Dendritic cell treated with granulocyte-macrophage colony-stimulating factor and Interleukin-4, amounts not matched to agents 40 ng/mL and 50 ng/mL, for 4 days (primary cell): ENCODE measurements at regions not wholly inside any gene's neighbourhood (a gene's known extent, or its start where the extent isn't known, plus 50 kb on each side); places are given as distances from the start of the nearest gene placed in this dataset.

Experiments used
- H3K27ac Mint-ChIP-seq: one replicate; pipeline ENCODE4 v1.8.0; 2022; ENCODE audit warnings: mild to moderate bottlenecking, mixed read lengths
- H3K27me3 Mint-ChIP-seq: one replicate; pipeline ENCODE4 v1.8.0; 2022; ENCODE audit warnings: mild to moderate bottlenecking, mixed read lengths
- H3K36me3 Mint-ChIP-seq: one replicate; pipeline ENCODE4 v1.8.0; 2022; ENCODE audit warnings: low read depth, mixed read lengths
- H3K4me1 Mint-ChIP-seq: one replicate; pipeline ENCODE4 v1.8.0; 2022; ENCODE audit warnings: low read depth, mixed read lengths
- H3K4me3 Mint-ChIP-seq: one replicate; pipeline ENCODE4 v1.8.0; 2022; ENCODE audit warnings: mild to moderate bottlenecking, moderate library complexity, mixed read lengths
- H3K9me3 Mint-ChIP-seq: one replicate; pipeline ENCODE4 v1.8.0; 2022; ENCODE audit warnings: mixed read lengths
- intact Hi-C: fragments of 100-400 bp; cut with micrococcal nuclease; formaldehyde crosslinking; loops from one replicate; pipeline ENCODE4 v1.15.0; 2022

- Mint-ChIP-seq H3K9me3 (peaks cover 9% of the 10 kb centered on the region), H3K36me3 (no peaks in the 10 kb centered on the region), H3K4me3 (no peak overlapping the region), H3K4me1 (peaks cover 4% of the 10 kb centered on the region), H3K27me3 (peaks cover 5% of the 10 kb centered on the region), H3K27ac (no peak overlapping the region)
- intact Hi-C loops, result no loop called here
Observed at GRCh38 chr3:25872200-25872877, 82.4 kb downstream of the OXSM start.

GRCh38 chr3:25883492-25883891, 93.6 kb downstream of the OXSM start:
- Mint-ChIP-seq H3K27me3 (peaks cover 1% of the 10 kb centered on the region), H3K27ac (no peak overlapping the region), H3K9me3 (no peaks in the 10 kb centered on the region), H3K4me3 (no peak overlapping the region), H3K4me1 (no peaks in the 10 kb centered on the region), H3K36me3 (no peaks in the 10 kb centered on the region)
- intact Hi-C loops, result no loop called here

GRCh38 chr3:25884981-25885380, 95.1 kb downstream of the OXSM start:
- Mint-ChIP-seq H3K36me3 (no peaks in the 10 kb centered on the region), H3K27me3 (peaks cover 1% of the 10 kb centered on the region), H3K4me1 (no peaks in the 10 kb centered on the region), H3K9me3 (no peaks in the 10 kb centered on the region), H3K27ac (no peak overlapping the region), H3K4me3 (no peak overlapping the region)
- intact Hi-C loops, result no loop called here

GRCh38 chr3:25885544-25885943, 95.7 kb downstream of the OXSM start:
- Mint-ChIP-seq H3K27me3 (peaks cover 1% of the 10 kb centered on the region), H3K27ac (no peak overlapping the region), H3K4me3 (no peak overlapping the region), H3K36me3 (no peaks in the 10 kb centered on the region), H3K9me3 (no peaks in the 10 kb centered on the region), H3K4me1 (no peaks in the 10 kb centered on the region)
- intact Hi-C loops, result no loop called here

- Mint-ChIP-seq H3K27ac (no peak overlapping the region), H3K4me3 (no peak overlapping the region), H3K9me3 (no peaks in the 10 kb centered on the region), H3K36me3 (no peaks in the 10 kb centered on the region), H3K4me1 (no peaks in the 10 kb centered on the region), H3K27me3 (peaks cover 1% of the 10 kb centered on the region)
- intact Hi-C loops, result no loop called here
Observed at GRCh38 chr3:25887907-25888306, 98.0 kb downstream of the OXSM start.

GRCh38 chr3:25888892-25889524, 99.1 kb downstream of the OXSM start:
- no peaks in the 10 kb centered on the region for H3K27me3 Mint-ChIP-seq
- intact Hi-C loops, result no loop called here
- H3K4me1 Mint-ChIP-seq, result no peaks in the 10 kb centered on the region
- H3K9me3 Mint-ChIP-seq, result no peaks in the 10 kb centered on the region
- no peak overlapping the region for H3K4me3 Mint-ChIP-seq
- no peak overlapping the region for H3K27ac Mint-ChIP-seq
- H3K36me3 Mint-ChIP-seq, result no peaks in the 10 kb centered on the region

- no peaks in the 10 kb centered on the region for H3K27me3 Mint-ChIP-seq
- no peaks in the 10 kb centered on the region for H3K9me3 Mint-ChIP-seq
- intact Hi-C loops, result no loop called here
- no peaks in the 10 kb centered on the region for H3K36me3 Mint-ChIP-seq
- H3K27ac Mint-ChIP-seq, result no peak overlapping the region
- H3K4me1 Mint-ChIP-seq, result no peaks in the 10 kb centered on the region
- H3K4me3 Mint-ChIP-seq, result no peak overlapping the region
Observed at GRCh38 chr3:25889525-25889917, 99.6 kb downstream of the OXSM start.

GRCh38 chr3:25894101-25894500, 104.2 kb downstream of the OXSM start:
- no peaks in the 10 kb centered on the region for H3K4me1 Mint-ChIP-seq
- H3K4me3 Mint-ChIP-seq, result no peak overlapping the region
- H3K27me3 Mint-ChIP-seq, result no peaks in the 10 kb centered on the region
- H3K36me3 Mint-ChIP-seq, result no peaks in the 10 kb centered on the region
- H3K27ac Mint-ChIP-seq, result no peak overlapping the region
- intact Hi-C loops, result no loop called here
- no peaks in the 10 kb centered on the region for H3K9me3 Mint-ChIP-seq

GRCh38 chr3:25895031-25895430, 105.1 kb downstream of the OXSM start:
- H3K4me1 Mint-ChIP-seq, result peaks cover 3% of the 10 kb centered on the region
- intact Hi-C loops, result no loop called here
- H3K9me3 Mint-ChIP-seq, result no peaks in the 10 kb centered on the region
- no peaks in the 10 kb centered on the region for H3K27me3 Mint-ChIP-seq
- no peak overlapping the region for H3K4me3 Mint-ChIP-seq
- H3K27ac Mint-ChIP-seq, result no peak overlapping the region
- no peaks in the 10 kb centered on the region for H3K36me3 Mint-ChIP-seq

GRCh38 chr3:25895443-25895842, 105.6 kb downstream of the OXSM start:
- Mint-ChIP-seq H3K4me3 (no peak overlapping the region), H3K27me3 (no peaks in the 10 kb centered on the region), H3K9me3 (no peaks in the 10 kb centered on the region), H3K27ac (no peak overlapping the region), H3K36me3 (no peaks in the 10 kb centered on the region), H3K4me1 (peaks cover 3% of the 10 kb centered on the region)
- intact Hi-C loops, result no loop called here

- H3K4me3 Mint-ChIP-seq, result no peak overlapping the region
- no peak overlapping the region for H3K27ac Mint-ChIP-seq
- peaks cover 3% of the 10 kb centered on the region for H3K4me1 Mint-ChIP-seq
- no peaks in the 10 kb centered on the region for H3K27me3 Mint-ChIP-seq
- no peaks in the 10 kb centered on the region for H3K9me3 Mint-ChIP-seq
- H3K36me3 Mint-ChIP-seq, result no peaks in the 10 kb centered on the region
- intact Hi-C loops, result no loop called here
Observed at GRCh38 chr3:25897019-25897418, 107.1 kb downstream of the OXSM start.

GRCh38 chr3:25899352-25900101, 109.6 kb downstream of the OXSM start:
- Mint-ChIP-seq H3K36me3 (no peaks in the 10 kb centered on the region), H3K4me1 (peaks cover 3% of the 10 kb centered on the region), H3K27me3 (peaks cover 2% of the 10 kb centered on the region), H3K27ac (no peak overlapping the region), H3K4me3 (no peak overlapping the region), H3K9me3 (no peaks in the 10 kb centered on the region)
- intact Hi-C loops, result no loop called here

- Mint-ChIP-seq H3K27me3 (peaks cover 2% of the 10 kb centered on the region), H3K4me1 (peaks cover 3% of the 10 kb centered on the region), H3K9me3 (no peaks in the 10 kb centered on the region), H3K36me3 (no peaks in the 10 kb centered on the region), H3K27ac (no peak overlapping the region), H3K4me3 (no peak overlapping the region)
- intact Hi-C loops, result no loop called here
Observed at GRCh38 chr3:25900161-25900560, 110.3 kb downstream of the OXSM start.

- Mint-ChIP-seq H3K27me3 (peaks cover 2% of the 10 kb centered on the region), H3K4me3 (no peak overlapping the region), H3K36me3 (no peaks in the 10 kb centered on the region), H3K27ac (no peak overlapping the region), H3K4me1 (peaks cover 3% of the 10 kb centered on the region), H3K9me3 (no peaks in the 10 kb centered on the region)
- intact Hi-C loops, result no loop called here
Observed at GRCh38 chr3:25901796-25902195, 111.9 kb downstream of the OXSM start.
